Medulla oblongata (tissue), 1 donor: ENCODE measurements at regions not wholly inside any gene's neighbourhood (a gene's known extent, or its start where the extent isn't known, plus 50 kb on each side); places are given as distances from the start of the nearest gene placed in this dataset.
"Not testable (repeated sequence)": the region's sequence is repeated elsewhere in the genome, so short reads cannot be mapped to it uniquely, and the experiment has no call there.

Source experiments
- DNase-seq: peaks from one replicate; pipeline ENCODE4 v3.0.0-alpha.2; 2015; ENCODE audit errors: extremely low spot score

- no peak for DNase-seq
These were observed 245.8 kb downstream of the AACS start for GRCh38 chr12:125311050-125311449.

- no peak for DNase-seq
These were observed 247.2 kb downstream of the AACS start for GRCh38 chr12:125312471-125312870.

GRCh38 chr12:125314051-125314755 is 249.0 kb downstream of the AACS start:
- no peak for DNase-seq

GRCh38 chr12:125315771-125316170 is 250.5 kb downstream of the AACS start:
- no peak for DNase-seq

GRCh38 chr12:125320177-125320576 is 254.9 kb downstream of the AACS start:
- DNase-seq: no peak

- no peak for DNase-seq
These were observed 259.7 kb downstream of the AACS start for GRCh38 chr12:125324861-125325490.

- DNase-seq: no peak
These were observed 264.2 kb downstream of the AACS start for GRCh38 chr12:125329239-125330102.

GRCh38 chr12:125330645-125331341 is 265.6 kb downstream of the AACS start:
- peak; percentile 66 for DNase-seq

- no peak for DNase-seq
These were observed 266.3 kb downstream of the AACS start for GRCh38 chr12:125331342-125332052.

- DNase-seq: no peak
These were observed 267.7 kb downstream of the AACS start for GRCh38 chr12:125332900-125333299.

GRCh38 chr12:125336246-125336645 is 271.0 kb downstream of the AACS start:
- DNase-seq: no peak

GRCh38 chr12:125340791-125341190 is 275.6 kb downstream of the AACS start:
- DNase-seq: peak; percentile 77

- no peak for DNase-seq
These were observed 276.2 kb downstream of the AACS start for GRCh38 chr12:125341422-125341821.

GRCh38 chr12:125343649-125344048 is 278.4 kb downstream of the AACS start:
- no peak for DNase-seq

GRCh38 chr12:125346362-125346761 is 281.1 kb downstream of the AACS start:
- DNase-seq: peak; percentile 50

- DNase-seq: no peak
These were observed 286.6 kb downstream of the AACS start for GRCh38 chr12:125351788-125352187.

- DNase-seq: not testable (repeated sequence)
These were observed 287.8 kb downstream of the AACS start for GRCh38 chr12:125353002-125353401.

- DNase-seq: no peak
These were observed 288.6 kb downstream of the AACS start for GRCh38 chr12:125353871-125354270.

- no peak for DNase-seq
These were observed 290.4 kb downstream of the AACS start for GRCh38 chr12:125355614-125356013.

- no peak for DNase-seq
These were observed 290.9 kb downstream of the AACS start for GRCh38 chr12:125356111-125356510.

- DNase-seq: no peak
These were observed 292.3 kb downstream of the AACS start for GRCh38 chr12:125357561-125357960.
